COR-L47 (cell line): ENCODE measurements at regions not wholly inside any gene's neighbourhood (a gene's known extent, or its start where the extent isn't known, plus 50 kb on each side); places are given as distances from the start of the nearest gene placed in this dataset.

Experiments
- DNase-seq: peaks from one replicate; lab custom pipeline; 2025; lab: John Stamatoyannopoulos, UW

GRCh38 chr16:13552960-13553257 is 367.0 kb upstream of the ERCC4 start:
- no peak for DNase-seq

GRCh38 chr16:13553453-13553985 is 366.4 kb upstream of the ERCC4 start:
- no peak for DNase-seq

DNA sequence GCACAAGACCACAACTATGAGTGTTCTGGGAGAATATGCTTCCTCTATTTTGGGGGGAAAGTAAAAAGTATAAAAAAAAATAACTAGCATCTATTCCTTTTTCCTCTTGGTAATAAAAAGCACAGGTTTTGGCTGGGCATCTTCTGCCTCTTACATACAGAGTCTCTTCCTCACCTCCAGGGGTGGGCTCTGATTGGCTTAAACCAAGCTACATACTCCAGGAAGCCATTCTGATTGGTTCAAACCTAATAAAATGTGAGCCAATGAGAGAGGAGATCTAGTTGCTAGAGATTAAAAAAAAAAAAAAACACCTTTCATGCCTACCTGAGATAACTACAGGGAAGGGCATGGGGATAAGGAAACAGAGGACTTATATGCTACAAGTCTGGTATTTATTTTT is 365.9 kb upstream of the ERCC4 start:
- DNase-seq, result no peak

DNA sequence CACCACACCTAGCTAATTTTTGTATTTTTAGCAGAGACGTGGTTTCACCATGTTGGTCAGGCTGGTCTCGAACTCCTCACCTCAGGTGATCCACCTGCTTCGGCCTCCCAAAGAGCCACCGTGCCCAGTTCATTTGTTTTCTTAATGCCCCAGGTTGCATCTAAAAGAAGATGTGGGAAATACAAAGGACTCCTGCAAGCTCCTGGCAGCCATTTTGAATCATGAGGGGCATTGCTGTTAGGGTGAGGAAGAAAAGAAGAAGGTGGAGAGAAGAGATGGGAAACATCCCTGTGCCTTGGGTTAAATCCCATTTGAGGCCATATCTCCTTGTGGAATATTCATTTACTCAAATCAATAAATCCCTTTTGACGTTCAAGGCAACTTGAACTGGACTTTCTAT is 365.3 kb upstream of the ERCC4 start:
- no peak for DNase-seq

- DNase-seq, result no peak
These were observed 362.5 kb upstream of the ERCC4 start for GRCh38 chr16:13557418-13557817.

GRCh38 chr16:13558752-13559151 is 361.2 kb upstream of the ERCC4 start:
- no peak for DNase-seq

- no peak for DNase-seq
These were observed 360.3 kb upstream of the ERCC4 start for GRCh38 chr16:13559624-13560023.

GRCh38 chr16:13560151-13560550 is 359.8 kb upstream of the ERCC4 start:
- DNase-seq, result no peak

DNA sequence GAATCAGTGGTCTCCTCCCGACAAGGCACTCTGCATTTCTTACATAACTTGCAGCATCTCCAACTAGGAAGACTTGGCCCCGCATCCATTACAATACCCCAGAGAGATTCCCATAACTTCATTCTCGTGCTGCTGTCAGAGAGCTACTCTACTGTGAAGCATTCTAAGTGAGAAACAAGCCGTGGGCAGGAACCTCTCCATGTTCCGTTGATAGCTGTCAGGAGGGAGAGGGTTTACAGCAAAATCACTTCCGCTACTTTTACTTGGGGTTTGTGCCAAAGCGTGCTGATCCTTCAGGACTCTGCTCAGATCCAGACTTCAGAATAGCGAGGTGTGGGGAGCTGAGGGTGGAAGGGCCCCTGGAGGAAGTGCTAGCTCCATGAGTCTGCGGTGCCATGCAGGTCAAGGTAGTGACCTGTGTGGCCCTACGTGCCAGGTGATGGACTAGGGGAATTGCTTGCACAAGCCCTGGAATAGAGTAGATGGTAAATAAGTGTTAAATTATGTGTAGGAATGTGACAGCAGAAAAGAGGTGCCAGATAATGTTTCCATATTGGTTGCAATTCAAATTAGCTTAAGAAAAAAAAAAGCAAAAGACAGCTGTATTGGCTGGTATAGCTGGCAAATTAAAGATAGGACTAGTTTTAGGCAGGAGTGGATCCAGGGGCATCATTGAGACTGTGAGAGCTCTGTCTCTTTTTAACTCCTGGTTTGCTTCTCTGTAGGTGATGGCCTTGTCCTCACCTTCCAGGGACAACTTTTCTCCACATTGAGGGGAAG is 358.5 kb upstream of the ERCC4 start:
- no peak for DNase-seq

DNA sequence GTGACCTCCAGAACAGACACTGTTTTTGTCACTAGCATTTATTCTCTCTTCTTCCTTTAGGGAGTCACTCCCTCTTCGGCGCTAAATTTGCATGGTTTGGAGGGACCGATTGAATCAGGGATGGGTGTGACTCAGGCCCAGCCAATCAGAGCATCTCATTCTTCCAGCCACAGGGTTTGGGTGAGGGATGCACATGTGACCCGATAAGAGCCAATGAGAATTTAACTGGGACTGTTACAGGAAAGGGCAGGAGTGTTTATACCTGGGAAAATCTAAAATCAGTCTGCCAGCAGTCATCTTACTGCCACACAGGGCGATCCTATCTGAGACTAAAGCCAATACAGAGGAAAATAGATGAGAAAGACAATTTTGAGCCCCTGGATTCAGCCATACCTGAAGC is 351.2 kb upstream of the ERCC4 start:
- no peak for DNase-seq

- DNase-seq, result no peak
These were observed 350.0 kb upstream of the ERCC4 start for GRCh38 chr16:13569986-13570385.

GRCh38 chr16:13571036-13571435 is 348.9 kb upstream of the ERCC4 start:
- no peak for DNase-seq

GRCh38 chr16:13573903-13574302 is 346.1 kb upstream of the ERCC4 start:
- DNase-seq, result no peak

DNA sequence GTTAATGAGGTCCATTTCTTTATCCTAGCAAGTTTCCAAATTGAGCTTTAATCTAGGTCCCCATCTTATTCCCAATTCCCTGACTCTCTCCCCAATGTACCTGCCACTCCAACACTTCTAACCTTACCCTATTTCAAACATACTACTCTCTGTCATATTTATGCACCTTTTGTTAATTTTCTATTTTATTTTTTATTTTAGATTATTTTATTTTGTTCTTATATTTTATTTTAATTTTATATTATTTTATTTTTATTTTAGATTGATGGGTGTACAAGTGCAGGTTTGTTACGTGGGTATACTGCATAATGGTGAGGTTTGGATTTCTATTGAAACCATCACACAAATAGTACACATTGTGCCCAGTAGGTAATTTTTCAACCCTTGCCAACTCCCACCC is 333.9 kb upstream of the ERCC4 start:
- DNase-seq, result no peak

GRCh38 chr16:13587181-13587580 is 332.8 kb upstream of the ERCC4 start:
- no peak for DNase-seq

GRCh38 chr16:13594823-13595222 is 325.1 kb upstream of the ERCC4 start:
- DNase-seq, result no peak

- DNase-seq, result no peak
These were observed 313.1 kb upstream of the ERCC4 start for GRCh38 chr16:13606804-13607203.

DNA sequence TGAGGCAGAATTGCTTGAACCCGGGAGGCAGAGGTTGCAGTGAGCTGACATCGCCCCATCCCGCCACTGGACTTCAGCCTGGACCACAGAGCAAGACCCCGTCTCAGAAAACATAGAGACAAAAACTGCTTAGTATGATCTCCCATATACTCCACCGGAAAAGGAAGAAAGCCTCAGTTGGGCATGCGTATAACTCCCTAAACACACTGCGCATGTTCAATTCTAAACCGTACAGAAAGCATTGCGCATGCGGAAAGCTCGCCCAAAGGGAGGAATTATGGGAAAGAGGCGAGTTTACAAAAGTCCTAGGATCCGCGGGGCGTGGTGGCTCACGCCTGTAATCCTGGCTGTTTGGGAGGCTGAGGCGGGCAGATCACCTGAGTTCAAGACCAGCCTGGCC is 312.7 kb upstream of the ERCC4 start:
- no peak for DNase-seq

DNA sequence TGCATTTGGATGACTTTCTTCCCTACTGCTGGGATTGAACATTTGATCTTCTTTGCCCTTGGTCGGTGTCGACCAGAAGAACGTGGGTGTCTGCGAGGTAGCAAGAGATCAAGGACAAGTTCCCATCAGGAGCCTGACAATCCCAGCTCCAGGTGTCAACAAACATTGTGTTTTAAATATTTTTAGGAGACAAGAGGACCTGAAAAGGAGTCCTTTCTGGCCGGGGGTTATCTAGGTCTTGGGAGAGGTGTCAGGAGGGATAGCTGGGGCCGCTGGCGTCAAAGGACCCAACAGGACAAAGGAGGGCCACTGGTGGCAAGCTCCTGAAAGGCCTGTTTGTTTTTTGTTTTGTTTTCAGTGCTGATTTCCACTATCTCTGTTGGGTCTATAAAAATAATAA is 308.4 kb upstream of the ERCC4 start:
- no peak for DNase-seq

- no peak for DNase-seq
These were observed 307.3 kb upstream of the ERCC4 start for GRCh38 chr16:13612623-13613022.

- DNase-seq, result no peak
These were observed 306.8 kb upstream of the ERCC4 start for GRCh38 chr16:13613165-13613564.

DNA sequence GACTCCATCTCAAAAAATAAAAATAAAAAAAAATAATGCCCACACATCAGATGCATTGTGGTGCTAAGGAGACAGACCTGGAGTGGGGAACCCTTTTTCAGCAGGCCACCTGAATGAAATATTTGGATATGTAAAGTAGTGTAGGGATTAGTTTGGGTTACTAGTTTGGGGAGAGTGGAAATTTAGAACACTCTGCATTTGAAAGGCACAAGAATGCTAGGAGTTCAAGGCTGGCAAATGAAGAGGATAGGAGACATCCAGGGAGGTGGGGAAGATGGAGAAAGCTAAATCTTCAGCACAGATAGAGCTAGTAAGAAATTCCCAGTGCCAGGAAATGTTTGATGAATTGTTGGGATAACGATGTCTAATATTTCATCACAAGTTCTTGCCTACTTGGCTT is 298.3 kb upstream of the ERCC4 start:
- no peak for DNase-seq

- DNase-seq, result no peak
These were observed 291.8 kb upstream of the ERCC4 start for GRCh38 chr16:13628156-13628555.

DNA sequence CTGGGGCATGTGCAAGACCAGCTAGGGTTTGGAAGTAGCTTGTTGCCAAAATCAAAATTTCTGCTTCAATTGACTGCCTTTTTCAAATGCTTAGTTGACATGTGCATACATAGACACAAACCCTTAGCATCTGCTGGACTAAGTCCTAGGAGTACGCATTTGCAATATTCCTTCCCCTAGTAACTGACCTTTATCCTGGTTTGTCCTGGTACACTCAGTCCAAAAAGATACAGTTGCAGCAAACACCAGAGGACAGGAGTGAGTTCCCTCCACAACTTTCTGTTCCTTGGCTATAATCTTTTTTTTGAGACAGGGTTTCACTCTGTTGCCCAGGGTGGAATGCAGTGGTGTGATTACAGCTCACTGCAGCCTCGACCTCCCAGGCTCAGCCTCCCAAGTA is 290.2 kb upstream of the ERCC4 start:
- DNase-seq, result no peak
